ENCODE measurements at regions not wholly inside any gene's neighbourhood (a gene's known extent, or its start where the extent isn't known, plus 50 kb on each side); places are given as distances from the start of the nearest gene placed in this dataset.

- H3K4me3 Mint-ChIP-seq: no peak overlapping the region
- Histone ChIP-seq H2BK5ac (ENCODE audit: insufficient read length, low read length) (no peak overlapping the region), H3K4me2 (ENCODE audit: insufficient read depth, insufficient read length, low read length) (no peak overlapping the region), H3K23me2 (ENCODE audit: insufficient read length, low read depth, low read length, poor library complexity, severe bottlenecking) (no peaks in the 10 kb centered on the region), H2BK15ac (ENCODE audit: low read depth, low read length) (no peak overlapping the region), H3K79me2 (ENCODE audit: insufficient read depth, low read length) (no peaks in the 10 kb centered on the region), H2AK5ac (ENCODE audit: insufficient read length, low read length) (no peak overlapping the region), H3T11ph (ENCODE audit: low read length) (no peak overlapping the region), H3K27ac (ENCODE audit: insufficient read length, low read depth, low read length) (no peak overlapping the region), H3K4ac (ENCODE audit: low read depth, low read length) (no peak overlapping the region), H4K8ac (replicated peaks; ENCODE audit: insufficient read length, low read depth, low read length) (no peak overlapping the region), H2AFZ (ENCODE audit: low read length) (no peak overlapping the region), H3K79me1 (ENCODE audit: insufficient read depth, low read depth, low read length, poor library complexity, severe bottlenecking) (no peaks in the 10 kb centered on the region), H2BK20ac (ENCODE audit: low read depth, low read length, poor library complexity, severe bottlenecking) (no peak overlapping the region), H3K56ac (ENCODE audit: insufficient read length, low read depth, low read length) (no peak overlapping the region), H3K9me3 (ENCODE audit: control insufficient read depth, low read depth, low read length) (no peaks in the 10 kb centered on the region), H2BK12ac (ENCODE audit: insufficient read length, low read depth, low read length) (no peak overlapping the region), H4K91ac (ENCODE audit: insufficient read length, low read depth, low read length) (no peak overlapping the region), H3K4me1 (ENCODE audit: insufficient read depth, low read length) (peaks cover 3% of the 10 kb centered on the region; the same call in 1 of the 2 replicates), H3K18ac (ENCODE audit: insufficient read length, low read depth, low read length) (no peak overlapping the region), H3K14ac (ENCODE audit: insufficient read depth, low read length) (no peak overlapping the region), H3K9ac (ENCODE audit: extremely low read depth, insufficient read length, low read length) (no peak overlapping the region), H4K20me1 (ENCODE audit: control insufficient read depth, insufficient read depth, insufficient read length) (no peaks in the 10 kb centered on the region), H2BK120ac (ENCODE audit: low read depth, low read length, poor library complexity, severe bottlenecking) (no peak overlapping the region), H3K23ac (ENCODE audit: insufficient read length, low read depth, low read length) (no peak overlapping the region), H4K5ac (ENCODE audit: insufficient read length, low read depth, low read length) (no peak overlapping the region), H3K27me3 (ENCODE audit: insufficient read depth, low read length) (no peaks in the 10 kb centered on the region; the same call in 1 of the 2 replicates)
- no peak for DNase-seq
- no peak overlapping the region for H3K27ac Mint-ChIP-seq
- no peaks in the 10 kb centered on the region; a peak in 1 of 5 replicates for H3K9me3 Mint-ChIP-seq
- peaks cover 2% of the 10 kb centered on the region for H3K27me3 Mint-ChIP-seq (ENCODE audit: low read depth)
- TF ChIP-seq, protein P1, sequence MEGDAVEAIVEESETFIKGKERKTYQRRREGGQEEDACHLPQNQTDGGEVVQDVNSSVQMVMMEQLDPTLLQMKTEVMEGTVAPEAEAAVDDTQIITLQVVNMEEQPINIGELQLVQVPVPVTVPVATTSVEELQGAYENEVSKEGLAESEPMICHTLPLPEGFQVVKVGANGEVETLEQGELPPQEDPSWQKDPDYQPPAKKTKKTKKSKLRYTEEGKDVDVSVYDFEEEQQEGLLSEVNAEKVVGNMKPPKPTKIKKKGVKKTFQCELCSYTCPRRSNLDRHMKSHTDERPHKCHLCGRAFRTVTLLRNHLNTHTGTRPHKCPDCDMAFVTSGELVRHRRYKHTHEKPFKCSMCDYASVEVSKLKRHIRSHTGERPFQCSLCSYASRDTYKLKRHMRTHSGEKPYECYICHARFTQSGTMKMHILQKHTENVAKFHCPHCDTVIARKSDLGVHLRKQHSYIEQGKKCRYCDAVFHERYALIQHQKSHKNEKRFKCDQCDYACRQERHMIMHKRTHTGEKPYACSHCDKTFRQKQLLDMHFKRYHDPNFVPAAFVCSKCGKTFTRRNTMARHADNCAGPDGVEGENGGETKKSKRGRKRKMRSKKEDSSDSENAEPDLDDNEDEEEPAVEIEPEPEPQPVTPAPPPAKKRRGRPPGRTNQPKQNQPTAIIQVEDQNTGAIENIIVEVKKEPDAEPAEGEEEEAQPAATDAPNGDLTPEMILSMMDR (conservative IDR thresholded peaks at IDR 0.05): no peak
- no CpG with 5 or more reads among the region's 4 CpGs for WGBS (ENCODE audit: extremely low coverage, insufficient read length, low lambda C conversion rate)
- peaks cover 12% of the 10 kb centered on the region in 2 experiments for H3K4me1 Mint-ChIP-seq
- H3K36me3 Mint-ChIP-seq (ENCODE audit: insufficient read depth in 1 of 3, low read depth in 3 of 3): no peaks in the 10 kb centered on the region
Observed at GRCh38 chr2:42108852-42109251, 60.3 kb upstream of the EML4 start.

Data from H9 (cell line).